HFF-Myc (cell line): ENCODE measurements at regions not wholly inside any gene's neighbourhood (a gene's known extent, or its start where the extent isn't known, plus 50 kb on each side); places are given as distances from the start of the nearest gene placed in this dataset.

ENCODE experiments used
- DNase-seq: peaks from one replicate; pipeline ENCODE4 v3.0.0-alpha.2; 2011; ENCODE audit warnings: low read depth; ENCODE audit errors: extremely low read depth
- H3K4me3 ChIP-seq: replicated peaks from 2 replicates; pipeline ENCODE4 v1.5.1; 2011; ENCODE audit warnings: low read depth, mild to moderate bottlenecking, control low read depth, low read length
- CTCF ChIP-seq: IDR thresholded peaks from 2 replicates; pipeline ENCODE4 v1.5.1; 2012; ENCODE audit warnings: mild to moderate bottlenecking, low read depth, low read length, control low read depth; ENCODE audit errors: missing control alignments

GRCh38 chr2:142472382-142472781 is 341.6 kb upstream of the LRP1B start:
- no peak overlapping the region for H3K4me3 ChIP-seq
- no peak for DNase-seq
- no peak for TF ChIP-seq CTCF

GRCh38 chr2:142467321-142467720 is 336.5 kb upstream of the LRP1B start:
- TF ChIP-seq CTCF, result no peak
- no peak overlapping the region for H3K4me3 ChIP-seq
- no peak for DNase-seq

GRCh38 chr2:142463047-142463446 is 332.2 kb upstream of the LRP1B start:
- no peak for DNase-seq
- TF ChIP-seq CTCF, result no peak
- no peak overlapping the region for H3K4me3 ChIP-seq

- DNase-seq, result no peak
- H3K4me3 ChIP-seq, result no peak overlapping the region
- no peak for TF ChIP-seq CTCF
These were observed 331.5 kb upstream of the LRP1B start for GRCh38 chr2:142462306-142462705.

GRCh38 chr2:142445551-142446072 is 314.8 kb upstream of the LRP1B start:
- H3K4me3 ChIP-seq, result no peak overlapping the region
- TF ChIP-seq CTCF, result no peak
- DNase-seq, result no peak

DNA sequence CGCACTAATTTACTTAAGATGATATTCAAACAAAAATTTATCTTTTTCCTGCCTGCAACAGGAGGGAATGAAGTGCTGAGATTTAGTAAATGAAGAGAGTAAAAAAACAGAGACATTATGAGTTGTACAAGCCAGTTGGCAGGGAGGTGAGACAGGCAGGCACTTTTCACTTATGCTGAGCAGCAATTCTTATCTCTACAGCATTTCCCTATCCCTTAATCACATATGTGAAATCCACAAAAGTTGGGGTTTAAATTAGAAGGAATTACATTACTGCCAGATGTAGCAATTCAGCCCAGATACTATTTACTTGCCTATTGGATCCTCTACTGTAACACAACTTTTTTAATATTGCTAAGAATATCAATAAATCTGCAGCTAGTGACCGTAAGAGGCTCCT is 314.2 kb upstream of the LRP1B start:
- no peak for TF ChIP-seq CTCF
- no peak overlapping the region for H3K4me3 ChIP-seq
- DNase-seq, result no peak

GRCh38 chr2:142435847-142436246 is 305.0 kb upstream of the LRP1B start:
- H3K4me3 ChIP-seq, result no peak overlapping the region
- no peak for TF ChIP-seq CTCF
- no peak for DNase-seq
